SK-N-SH (cell line): ENCODE measurements at regions not wholly inside any gene's neighbourhood (a gene's known extent, or its start where the extent isn't known, plus 50 kb on each side); places are given as distances from the start of the nearest gene placed in this dataset.

Experiments
- CTCF ChIA-PET: fragments of 300-600, 350-600 bp; formaldehyde crosslinking; extraction: SDS; loops from one replicate; lab custom pipeline; 2021; lab: Yijun Ruan, JAX
- POLR2A ChIA-PET: fragments of 350-600 bp; sonication (Branson Sonifier 250); formaldehyde crosslinking; extraction: SDS; loops from one replicate; lab custom pipeline; 2020; ENCODE audit warnings: antibody characterized with exemption, inconsistent platforms; lab: Yijun Ruan, JAX
- DNase-seq: peaks from one replicate; pipeline ENCODE4 v3.0.0; 2012
- H2AFZ ChIP-seq: fragments of 200-600 bp; sonication (generic); 2 replicates; pipeline ENCODE4 v1.8.1; 2016; ENCODE audit warnings: antibody characterized with exemption, mild to moderate bottlenecking, low read depth
- H3F3A ChIP-seq: fragments of 200-600 bp; sonication (generic); replicated peaks from 2 replicates; pipeline ENCODE3; 2016; ENCODE audit warnings: antibody characterized with exemption, mild to moderate bottlenecking; ENCODE audit not compliant: insufficient read depth
- H3K27ac ChIP-seq, 2 experiments: fragments of 200-500 bp in 1 of 2; fragments of 200-600 bp in 1 of 2; sonication (Bioruptor generic) in 1 of 2; sonication (generic), shearing (Covaris generic) in 1 of 2; 2 replicates each; pipeline versions ENCODE4 v1.5.1 to v1.6.1; 2014 to 2016; ENCODE audit warnings: low read depth in 2 of 2, inconsistent platforms in 1 of 2, low read length in 1 of 2, mild to moderate bottlenecking in 1 of 2, mixed read lengths in 1 of 2
- H3K27me3 ChIP-seq: fragments of 200-600 bp; sonication (generic), shearing (Covaris generic); 2 replicates; pipeline ENCODE4 v1.6.1; 2016; ENCODE audit warnings: mixed run types; ENCODE audit not compliant: insufficient read depth
- H3K36me3 ChIP-seq, 2 experiments: fragments of 200-500 bp in 1 of 2; fragments of 200-600 bp in 1 of 2; sonication (Bioruptor generic) in 1 of 2; sonication (generic) in 1 of 2; replicated peaks in 1 of 2; 2 replicates each; pipeline versions ENCODE3 to v1.5.1; 2014 to 2016; ENCODE audit warnings: low read length in 1 of 2, mild to moderate bottlenecking in 1 of 2; ENCODE audit not compliant: insufficient read depth in 2 of 2, control insufficient read depth in 1 of 2
- H3K4me1 ChIP-seq, 2 experiments: fragments of 200-500 bp in 1 of 2; fragments of 200-600 bp in 1 of 2; sonication (Bioruptor generic) in 1 of 2; sonication (generic), shearing (Covaris generic) in 1 of 2; 2 replicates each; pipeline versions ENCODE4 v1.5.1 to v1.6.1; 2014 to 2016; ENCODE audit warnings: low read depth in 1 of 2, low read length in 1 of 2, mixed run types in 1 of 2; ENCODE audit not compliant: insufficient read depth in 2 of 2, control insufficient read depth in 1 of 2
- H3K4me2 ChIP-seq: fragments of 200-600 bp; sonication (generic), shearing (Covaris generic); 2 replicates; pipeline ENCODE4 v1.6.1; 2017; ENCODE audit warnings: mixed run types
- H3K4me3 ChIP-seq, 2 experiments: fragments of 200-500 bp in 1 of 2; fragments of 200-600 bp in 1 of 2; sonication (Bioruptor generic) in 1 of 2; sonication (generic), shearing (Covaris generic) in 1 of 2; 2 replicates each; pipeline versions ENCODE4 v1.5.1 to v1.8.1; 2014 to 2016; ENCODE audit warnings: low read depth in 2 of 2, inconsistent platforms in 1 of 2, low read length in 1 of 2, mild to moderate bottlenecking in 1 of 2, mixed read lengths in 1 of 2, moderate library complexity in 1 of 2
- H3K79me2 ChIP-seq: fragments of 200-600 bp; sonication (generic); 2 replicates; pipeline ENCODE4 v1.8.1; 2017; ENCODE audit warnings: mild to moderate bottlenecking; ENCODE audit not compliant: insufficient read depth
- H3K9ac ChIP-seq: fragments of 200-600 bp; sonication (generic); 2 replicates; pipeline ENCODE4 v1.6.1; 2017; ENCODE audit warnings: mixed run types
- H3K9me2 ChIP-seq: fragments of 200-600 bp; sonication (generic); 2 replicates; pipeline ENCODE4 v1.6.1; 2017; ENCODE audit warnings: mixed run types
- H3K9me3 ChIP-seq: fragments of 200-600 bp; sonication (generic); 2 replicates; pipeline ENCODE4 v1.6.1; 2017; ENCODE audit warnings: mixed run types, mild to moderate bottlenecking, moderate library complexity
- H4K20me1 ChIP-seq: fragments of 200-600 bp; sonication (generic); 2 replicates; pipeline ENCODE4 v1.6.1; 2017; ENCODE audit warnings: mild to moderate bottlenecking, mixed run types; ENCODE audit not compliant: insufficient read depth
- EP300 ChIP-seq, 2 experiments: IDR thresholded peaks; 2 replicates each; pipeline versions ENCODE4 v1.4.0 to v1.6.1; 2012; ENCODE audit warnings: borderline replicate concordance in 1 of 2, low read depth in 1 of 2, low read length in 1 of 2
- EZH2phosphoT487 ChIP-seq: fragments of 200-600 bp; sonication (generic); IDR thresholded peaks from 2 replicates; pipeline ENCODE4 v1.6.1; 2017; ENCODE audit warnings: low read depth, mixed run types, mild to moderate bottlenecking, antibody characterized with exemption, moderate library complexity, borderline replicate concordance
- FOXJ3 ChIP-seq: sonication (generic); formaldehyde crosslinking; IDR thresholded peaks from 2 replicates; pipeline ENCODE4 v1.5.1; 2020; ENCODE audit warnings: mild to moderate bottlenecking, missing genetic modification reagents
- FOXM1 ChIP-seq: IDR thresholded peaks from 2 replicates; pipeline ENCODE4 v1.4.0; 2012; ENCODE audit warnings: low read depth, mild to moderate bottlenecking
- GABPA ChIP-seq: IDR thresholded peaks from 2 replicates; pipeline ENCODE4 v1.4.0; 2012; ENCODE audit warnings: low read depth, mild to moderate bottlenecking
- JUND ChIP-seq: IDR thresholded peaks from 2 replicates; pipeline ENCODE4 v1.4.0; 2012
- MEF2A ChIP-seq: IDR thresholded peaks from 2 replicates; pipeline ENCODE4 v1.4.0; 2012; ENCODE audit warnings: low read depth, borderline replicate concordance
- MXI1 ChIP-seq: IDR thresholded peaks from 2 replicates; pipeline ENCODE4 v1.6.1; 2012; ENCODE audit warnings: mild to moderate bottlenecking, low read depth, low read length, improper control_type of control experiment
- NFIC ChIP-seq: IDR thresholded peaks from 2 replicates; pipeline ENCODE4 v1.4.0; 2012; ENCODE audit warnings: borderline replicate concordance
- NRF1 ChIP-seq: IDR thresholded peaks from 2 replicates; pipeline ENCODE4 v1.6.1; 2012; ENCODE audit warnings: low read depth, mild to moderate bottlenecking, low read length
- RCOR1 ChIP-seq: fragments of 150-350 bp; IDR thresholded peaks from 2 replicates; pipeline ENCODE4 v1.6.1; 2017; ENCODE audit warnings: antibody characterized with exemption, low read length
- RXRA ChIP-seq: IDR thresholded peaks from 2 replicates; pipeline ENCODE4 v1.4.0; 2012; ENCODE audit warnings: low read depth, mild to moderate bottlenecking, borderline replicate concordance
- SIN3A ChIP-seq: IDR thresholded peaks from 2 replicates; pipeline ENCODE4 v1.6.1; 2012; ENCODE audit warnings: low read depth, mild to moderate bottlenecking, low read length, moderate library complexity, borderline replicate concordance
- TAF1 ChIP-seq: IDR thresholded peaks from 2 replicates; pipeline ENCODE4 v1.6.1; 2012; ENCODE audit warnings: low read depth, mild to moderate bottlenecking, low read length, moderate library complexity, borderline replicate concordance
- TEAD4 ChIP-seq: IDR thresholded peaks from 2 replicates; pipeline ENCODE4 v1.4.0; 2012; ENCODE audit warnings: mild to moderate bottlenecking, borderline replicate concordance; ENCODE audit not compliant: insufficient read depth
- YY1 ChIP-seq: IDR thresholded peaks from 2 replicates; pipeline ENCODE4 v1.4.0; 2012; ENCODE audit warnings: low read depth, mild to moderate bottlenecking
- whole genome bisulfite sequencing: methylation state at CpG from one replicate; pipeline ENCODE4 v1.1.6; 2017; ENCODE audit warnings: low lambda C conversion rate; 5-methylcytosine and 5-hydroxymethylcytosine counted together
- TF ChIP-seq, protein P1 (sequence below): IDR thresholded peaks from 2 replicates; pipeline ENCODE4 v1.4.0; 2012; ENCODE audit warnings: low read depth, borderline replicate concordance
- TF ChIP-seq, protein P2 (sequence below): IDR thresholded peaks from 2 replicates; pipeline ENCODE4; 2012
- TF ChIP-seq, protein P3 (sequence below): IDR thresholded peaks from 2 replicates; pipeline ENCODE4 v1.4.0; 2012; ENCODE audit warnings: low read depth
- TF ChIP-seq, protein P4 (sequence below): IDR thresholded peaks from 2 replicates; pipeline ENCODE4 v1.6.1; 2012; ENCODE audit warnings: mild to moderate bottlenecking, low read depth, low read length, moderate library complexity

DNA sequence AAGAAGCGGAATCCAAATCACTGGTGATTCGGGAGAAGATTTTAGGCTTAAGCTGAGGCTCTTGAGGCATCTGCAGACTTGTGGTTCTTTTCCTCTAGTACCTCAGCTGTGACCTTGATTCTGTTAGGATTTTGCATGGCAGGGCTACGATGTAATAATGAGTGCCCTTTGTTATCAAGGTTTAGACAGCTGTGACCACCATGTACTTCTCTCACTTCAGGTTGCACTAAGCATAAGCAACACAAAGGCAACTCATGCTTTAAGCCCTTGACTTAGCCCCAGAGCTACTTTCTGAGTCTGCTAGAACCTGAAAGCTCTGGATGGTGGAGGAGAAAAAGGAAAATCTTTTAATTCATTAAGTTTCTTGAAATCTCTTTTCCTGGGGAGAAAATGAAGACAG is 1052.3 kb upstream of the PHF14 start:
- no peak overlapping the region for H3K4me3 ChIP-seq
- H3K9ac ChIP-seq: no peak overlapping the region
- ChIA-PET CTCF (no interaction called here), POLR2A (no interaction called here)
- no peaks in the 10 kb centered on the region for H3K4me1 ChIP-seq
- H3K27ac ChIP-seq: no peak overlapping the region
- 36% methylated on average over 3 of the region's 3 CpGs for WGBS
- no peaks in the 10 kb centered on the region for H3F3A ChIP-seq
- no peak for DNase-seq
- H3K9me2 ChIP-seq: no peaks in the 10 kb centered on the region
- H3K9me3 ChIP-seq: no peaks in the 10 kb centered on the region; the same call in 1 of the 2 replicates
- no peaks in the 10 kb centered on the region for H4K20me1 ChIP-seq
- TF ChIP-seq EZH2phosphoT487 (no peak), EP300 (IDR thresholded peaks at IDR 0.05; ENCODE audit: borderline replicate concordance in 1 of 2, low read depth in 1 of 2, low read length in 1 of 2) (no peak), YY1 (no peak), NRF1 (no peak), NFIC (no peak), RXRA (no peak), RCOR1 (no peak), JUND (no peak), FOXJ3 (no peak), FOXM1 (no peak), MEF2A (no peak), TAF1 (no peak)
- TF ChIP-seq, protein P1, sequence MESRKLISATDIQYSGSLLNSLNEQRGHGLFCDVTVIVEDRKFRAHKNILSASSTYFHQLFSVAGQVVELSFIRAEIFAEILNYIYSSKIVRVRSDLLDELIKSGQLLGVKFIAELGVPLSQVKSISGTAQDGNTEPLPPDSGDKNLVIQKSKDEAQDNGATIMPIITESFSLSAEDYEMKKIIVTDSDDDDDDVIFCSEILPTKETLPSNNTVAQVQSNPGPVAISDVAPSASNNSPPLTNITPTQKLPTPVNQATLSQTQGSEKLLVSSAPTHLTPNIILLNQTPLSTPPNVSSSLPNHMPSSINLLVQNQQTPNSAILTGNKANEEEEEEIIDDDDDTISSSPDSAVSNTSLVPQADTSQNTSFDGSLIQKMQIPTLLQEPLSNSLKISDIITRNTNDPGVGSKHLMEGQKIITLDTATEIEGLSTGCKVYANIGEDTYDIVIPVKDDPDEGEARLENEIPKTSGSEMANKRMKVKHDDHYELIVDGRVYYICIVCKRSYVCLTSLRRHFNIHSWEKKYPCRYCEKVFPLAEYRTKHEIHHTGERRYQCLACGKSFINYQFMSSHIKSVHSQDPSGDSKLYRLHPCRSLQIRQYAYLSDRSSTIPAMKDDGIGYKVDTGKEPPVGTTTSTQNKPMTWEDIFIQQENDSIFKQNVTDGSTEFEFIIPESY: no peak
- TF ChIP-seq, protein P2, sequence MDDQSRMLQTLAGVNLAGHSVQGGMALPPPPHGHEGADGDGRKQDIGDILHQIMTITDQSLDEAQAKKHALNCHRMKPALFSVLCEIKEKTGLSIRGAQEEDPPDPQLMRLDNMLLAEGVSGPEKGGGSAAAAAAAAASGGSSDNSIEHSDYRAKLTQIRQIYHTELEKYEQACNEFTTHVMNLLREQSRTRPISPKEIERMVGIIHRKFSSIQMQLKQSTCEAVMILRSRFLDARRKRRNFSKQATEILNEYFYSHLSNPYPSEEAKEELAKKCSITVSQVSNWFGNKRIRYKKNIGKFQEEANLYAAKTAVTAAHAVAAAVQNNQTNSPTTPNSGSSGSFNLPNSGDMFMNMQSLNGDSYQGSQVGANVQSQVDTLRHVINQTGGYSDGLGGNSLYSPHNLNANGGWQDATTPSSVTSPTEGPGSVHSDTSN: no peak
- TF ChIP-seq, protein P3, sequence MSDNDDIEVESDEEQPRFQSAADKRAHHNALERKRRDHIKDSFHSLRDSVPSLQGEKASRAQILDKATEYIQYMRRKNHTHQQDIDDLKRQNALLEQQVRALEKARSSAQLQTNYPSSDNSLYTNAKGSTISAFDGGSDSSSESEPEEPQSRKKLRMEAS: no peak
- H3K36me3 ChIP-seq: no peaks in the 10 kb centered on the region
- no peaks in the 10 kb centered on the region for H3K79me2 ChIP-seq
- H3K27me3 ChIP-seq: no peaks in the 10 kb centered on the region
- no peak overlapping the region for H2AFZ ChIP-seq
- H3K4me2 ChIP-seq: no peak overlapping the region

DNA sequence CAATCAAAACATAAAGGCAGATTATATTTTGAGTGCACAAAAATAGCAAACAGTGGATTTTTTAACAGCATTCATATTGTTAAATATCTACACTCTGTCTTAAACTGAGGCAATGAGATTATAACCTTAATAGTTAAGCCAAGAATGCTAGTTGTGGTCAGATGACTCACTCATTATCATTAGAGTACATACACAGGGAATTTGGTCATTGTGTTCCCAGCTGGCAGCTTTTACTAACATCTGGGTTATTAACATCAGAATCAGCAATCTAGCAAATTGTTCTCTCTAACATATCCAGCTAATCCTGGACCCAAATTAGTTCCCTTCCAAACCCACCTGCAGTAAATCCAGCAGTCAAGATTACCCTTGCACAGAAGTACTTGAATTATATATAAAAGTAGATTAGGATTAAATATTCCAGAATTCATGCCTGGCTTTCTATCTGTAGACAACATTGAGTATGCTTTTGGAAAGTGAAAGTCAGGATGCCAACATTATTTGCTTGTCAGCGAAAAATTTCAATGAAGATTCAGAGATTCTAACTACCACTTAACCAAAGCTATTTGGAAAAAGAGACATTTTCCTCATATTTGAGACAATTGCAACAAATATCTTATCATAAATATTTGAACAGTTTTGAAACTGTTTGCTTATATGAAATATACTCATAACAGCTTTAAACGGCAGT is 1035.6 kb upstream of the PHF14 start:
- ChIA-PET POLR2A (no interaction called here), CTCF (no interaction called here)
- Histone ChIP-seq H3K4me3 (no peak overlapping the region), H3K9me2 (peaks cover 5% of the 10 kb centered on the region; the same call in 1 of the 2 replicates), H3K27ac (no peak overlapping the region), H3K9me3 (peaks cover 11% of the 10 kb centered on the region; the same call in 1 of the 2 replicates), H2AFZ (no peak overlapping the region), H3K36me3 (no peaks in the 10 kb centered on the region), H3K79me2 (no peaks in the 10 kb centered on the region), H4K20me1 (no peaks in the 10 kb centered on the region), H3K4me2 (no peak overlapping the region), H3K4me1 (no peaks in the 10 kb centered on the region; a peak in 1 of 4 replicates), H3K27me3 (no peaks in the 10 kb centered on the region), H3K9ac (no peak overlapping the region), H3F3A (no peaks in the 10 kb centered on the region)
- WGBS: 36% methylated on average over 2 of the region's 2 CpGs
- DNase-seq: no peak
- TF ChIP-seq, protein P2: no peak
- TF ChIP-seq, protein P4, sequence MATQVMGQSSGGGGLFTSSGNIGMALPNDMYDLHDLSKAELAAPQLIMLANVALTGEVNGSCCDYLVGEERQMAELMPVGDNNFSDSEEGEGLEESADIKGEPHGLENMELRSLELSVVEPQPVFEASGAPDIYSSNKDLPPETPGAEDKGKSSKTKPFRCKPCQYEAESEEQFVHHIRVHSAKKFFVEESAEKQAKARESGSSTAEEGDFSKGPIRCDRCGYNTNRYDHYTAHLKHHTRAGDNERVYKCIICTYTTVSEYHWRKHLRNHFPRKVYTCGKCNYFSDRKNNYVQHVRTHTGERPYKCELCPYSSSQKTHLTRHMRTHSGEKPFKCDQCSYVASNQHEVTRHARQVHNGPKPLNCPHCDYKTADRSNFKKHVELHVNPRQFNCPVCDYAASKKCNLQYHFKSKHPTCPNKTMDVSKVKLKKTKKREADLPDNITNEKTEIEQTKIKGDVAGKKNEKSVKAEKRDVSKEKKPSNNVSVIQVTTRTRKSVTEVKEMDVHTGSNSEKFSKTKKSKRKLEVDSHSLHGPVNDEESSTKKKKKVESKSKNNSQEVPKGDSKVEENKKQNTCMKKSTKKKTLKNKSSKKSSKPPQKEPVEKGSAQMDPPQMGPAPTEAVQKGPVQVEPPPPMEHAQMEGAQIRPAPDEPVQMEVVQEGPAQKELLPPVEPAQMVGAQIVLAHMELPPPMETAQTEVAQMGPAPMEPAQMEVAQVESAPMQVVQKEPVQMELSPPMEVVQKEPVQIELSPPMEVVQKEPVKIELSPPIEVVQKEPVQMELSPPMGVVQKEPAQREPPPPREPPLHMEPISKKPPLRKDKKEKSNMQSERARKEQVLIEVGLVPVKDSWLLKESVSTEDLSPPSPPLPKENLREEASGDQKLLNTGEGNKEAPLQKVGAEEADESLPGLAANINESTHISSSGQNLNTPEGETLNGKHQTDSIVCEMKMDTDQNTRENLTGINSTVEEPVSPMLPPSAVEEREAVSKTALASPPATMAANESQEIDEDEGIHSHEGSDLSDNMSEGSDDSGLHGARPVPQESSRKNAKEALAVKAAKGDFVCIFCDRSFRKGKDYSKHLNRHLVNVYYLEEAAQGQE: no peak
- no peak for TF ChIP-seq MXI1
- TF ChIP-seq NRF1: no peak
- TF ChIP-seq TAF1: no peak
- no peak for TF ChIP-seq SIN3A
- TF ChIP-seq TEAD4: no peak
- no peak for TF ChIP-seq GABPA
